Fibroblast of upper back skin (primary cell): ENCODE measurements at regions not wholly inside any gene's neighbourhood (a gene's known extent, or its start where the extent isn't known, plus 50 kb on each side); places are given as distances from the start of the nearest gene placed in this dataset.
A peak's percentile ranks its signal among the peaks of the same experiment; 100 is the strongest.
"Not testable (repeated sequence)": the region's sequence is repeated elsewhere in the genome, so short reads cannot be mapped to it uniquely, and the experiment has no call there.

Experiments used
- DNase-seq: peaks from one replicate; pipeline ENCODE4 v3.0.0-alpha.2; 2013

GRCh38 chr13:94813920-94814475 lies 101.7 kb upstream of the SOX21 start:
- no peak for DNase-seq

- no peak for DNase-seq
These were observed 99.4 kb upstream of the SOX21 start for GRCh38 chr13:94811753-94812152.

- DNase-seq: no peak
These were observed 88.1 kb upstream of the SOX21 start for GRCh38 chr13:94800423-94800822.

- DNase-seq: no peak
These were observed 87.0 kb upstream of the SOX21 start for GRCh38 chr13:94799299-94799698.

- no peak for DNase-seq
These were observed 86.4 kb upstream of the SOX21 start for GRCh38 chr13:94798738-94799137.

GRCh38 chr13:94795292-94795691 lies 82.9 kb upstream of the SOX21 start:
- DNase-seq: no peak

GRCh38 chr13:94786246-94786645 lies 73.9 kb upstream of the SOX21 start:
- DNase-seq: not testable (repeated sequence)

- DNase-seq: peak; percentile 47
These were observed 71.7 kb upstream of the SOX21 start for GRCh38 chr13:94784066-94784465.

- no peak for DNase-seq
These were observed 71.1 kb upstream of the SOX21 start for GRCh38 chr13:94783489-94783888.

- no peak for DNase-seq
These were observed 68.1 kb upstream of the SOX21 start for GRCh38 chr13:94780421-94780820.

GRCh38 chr13:94778986-94779385 lies 66.6 kb upstream of the SOX21 start:
- DNase-seq: no peak

- no peak for DNase-seq
These were observed 66.2 kb upstream of the SOX21 start for GRCh38 chr13:94778585-94778984.

GRCh38 chr13:94776956-94777355 lies 64.6 kb upstream of the SOX21 start:
- DNase-seq: no peak

- no peak for DNase-seq
These were observed 64.0 kb upstream of the SOX21 start for GRCh38 chr13:94776300-94776699.

GRCh38 chr13:94765814-94766213 lies 53.5 kb upstream of the SOX21 start:
- DNase-seq: no peak

- DNase-seq: no peak
These were observed 52.4 kb upstream of the SOX21 start for GRCh38 chr13:94764576-94765321.
